Mesendoderm (in vitro differentiated cells): ENCODE measurements at regions not wholly inside any gene's neighbourhood (a gene's known extent, or its start where the extent isn't known, plus 50 kb on each side); places are given as distances from the start of the nearest gene placed in this dataset.

ENCODE experiments used
- DNase-seq: peaks from one replicate; pipeline ENCODE4 v3.0.0; 2013
- H2AK5ac ChIP-seq: 2 replicates; pipeline ENCODE4 v1.6.1; 2013; ENCODE audit warnings: low read length, inconsistent platforms
- H2BK120ac ChIP-seq: 2 replicates; pipeline ENCODE4 v1.6.1; 2013; ENCODE audit warnings: low read depth, mild to moderate bottlenecking, low read length, moderate library complexity, mixed read lengths
- H2BK15ac ChIP-seq: replicated peaks from 2 replicates; pipeline ENCODE4 v1.6.1; 2013; ENCODE audit warnings: low read depth, mild to moderate bottlenecking, moderate library complexity
- H2BK5ac ChIP-seq: 2 replicates; pipeline ENCODE4 v1.6.1; 2013; ENCODE audit warnings: low read length, inconsistent platforms
- H3K18ac ChIP-seq: 2 replicates; pipeline ENCODE4 v1.6.1; 2013; ENCODE audit warnings: mild to moderate bottlenecking, low read length, mixed read lengths
- H3K23ac ChIP-seq: one replicate; pipeline ENCODE4 v1.6.1; 2013; ENCODE audit warnings: low read length
- H3K27ac ChIP-seq: 2 replicates; pipeline ENCODE4 v1.5.1; 2013; ENCODE audit warnings: low read depth, mild to moderate bottlenecking, inconsistent platforms, low read length, moderate library complexity
- H3K27me3 ChIP-seq: 2 replicates; pipeline ENCODE4 v1.6.1; 2013; ENCODE audit warnings: low read length, control low read depth, mild to moderate bottlenecking, inconsistent platforms; ENCODE audit not compliant: insufficient read depth, poor library complexity
- H3K36me3 ChIP-seq: 2 replicates; pipeline ENCODE4 v1.6.1; 2013; ENCODE audit warnings: low read length, inconsistent platforms; ENCODE audit not compliant: control insufficient read depth, insufficient read depth
- H3K4ac ChIP-seq: one replicate; pipeline ENCODE4 v1.6.1; 2013; ENCODE audit warnings: low read depth, mild to moderate bottlenecking, low read length, moderate library complexity
- H3K4me1 ChIP-seq: 2 replicates; pipeline ENCODE4 v1.6.1; 2013; ENCODE audit warnings: low read depth, low read length, inconsistent platforms; ENCODE audit not compliant: control insufficient read depth
- H3K4me2 ChIP-seq: 2 replicates; pipeline ENCODE4 v1.6.1; 2013; ENCODE audit warnings: low read length
- H3K4me3 ChIP-seq: 2 replicates; pipeline ENCODE4 v1.5.1; 2013; ENCODE audit warnings: mild to moderate bottlenecking, low read length
- H3K56ac ChIP-seq: one replicate; pipeline ENCODE4 v1.6.1; 2013; ENCODE audit warnings: low read length
- H3K79me1 ChIP-seq: 2 replicates; pipeline ENCODE4 v1.6.1; 2013; ENCODE audit warnings: low read length, inconsistent platforms
- H3K79me2 ChIP-seq: 2 replicates; pipeline ENCODE4 v1.6.1; 2013; ENCODE audit warnings: mild to moderate bottlenecking, low read length; ENCODE audit not compliant: control insufficient read depth, insufficient read depth
- H3K9ac ChIP-seq: 2 replicates; pipeline ENCODE4 v1.6.1; 2013; ENCODE audit warnings: low read length, inconsistent platforms
- H4K5ac ChIP-seq: one replicate; pipeline ENCODE4 v1.6.1; 2013; ENCODE audit warnings: low read length
- H4K8ac ChIP-seq: one replicate; pipeline ENCODE4 v1.6.1; 2013; ENCODE audit warnings: low read depth, mild to moderate bottlenecking, control low read depth, low read length, moderate library complexity
- WGBS: extraction: QIAGEN DNeasy Blood & Tissue Kit; methylation state at CpG from one replicate; pipeline ENCODE4 v1.1.7; 2013; ENCODE audit warnings: low lambda C conversion rate, missing lambda C conversion rate; ENCODE audit not compliant: insufficient coverage; ENCODE audit errors: extremely low coverage; 5-methylcytosine and 5-hydroxymethylcytosine counted together

DNA sequence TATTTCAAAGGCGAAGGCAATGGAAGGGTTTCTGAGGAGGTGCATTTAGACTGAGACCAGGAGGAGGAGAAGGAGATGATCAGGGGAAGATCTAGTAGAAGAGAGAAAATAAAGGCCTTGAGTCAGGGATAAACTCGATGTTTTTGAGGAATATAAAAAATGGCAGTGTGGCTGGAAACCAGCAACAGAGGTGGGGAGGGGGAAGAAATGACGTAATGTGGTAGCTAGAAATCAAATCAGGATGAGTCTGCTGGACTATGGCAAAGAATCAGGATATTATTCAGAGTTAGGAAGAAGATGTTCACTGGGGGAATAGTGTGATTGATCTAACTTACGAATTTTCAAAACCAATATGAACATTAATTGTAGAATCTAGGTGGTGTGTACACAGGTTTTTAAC is 1673.9 kb upstream of the WWC1 start:
- no peak overlapping the region for H3K4me3 ChIP-seq
- H2BK5ac ChIP-seq: no peak overlapping the region
- no peaks in the 10 kb centered on the region for H3K27me3 ChIP-seq
- H3K4ac ChIP-seq: no peak overlapping the region
- WGBS: no CpG with 5 or more reads among the region's 4 CpGs
- no peak overlapping the region for H3K9ac ChIP-seq
- H2AK5ac ChIP-seq: no peak overlapping the region
- H4K5ac ChIP-seq: no peak overlapping the region
- no peak overlapping the region for H3K23ac ChIP-seq
- no peak overlapping the region for H2BK120ac ChIP-seq
- no peak overlapping the region for H2BK15ac ChIP-seq
- no peak overlapping the region for H3K4me2 ChIP-seq
- H3K4me1 ChIP-seq: no peaks in the 10 kb centered on the region
- no peak overlapping the region for H3K18ac ChIP-seq
- no peak overlapping the region for H3K56ac ChIP-seq
- H3K36me3 ChIP-seq: no peaks in the 10 kb centered on the region
- H3K27ac ChIP-seq: no peak overlapping the region
- DNase-seq: no peak
- no peak overlapping the region for H4K8ac ChIP-seq
- no peaks in the 10 kb centered on the region for H3K79me2 ChIP-seq
- H3K79me1 ChIP-seq: no peaks in the 10 kb centered on the region

DNA sequence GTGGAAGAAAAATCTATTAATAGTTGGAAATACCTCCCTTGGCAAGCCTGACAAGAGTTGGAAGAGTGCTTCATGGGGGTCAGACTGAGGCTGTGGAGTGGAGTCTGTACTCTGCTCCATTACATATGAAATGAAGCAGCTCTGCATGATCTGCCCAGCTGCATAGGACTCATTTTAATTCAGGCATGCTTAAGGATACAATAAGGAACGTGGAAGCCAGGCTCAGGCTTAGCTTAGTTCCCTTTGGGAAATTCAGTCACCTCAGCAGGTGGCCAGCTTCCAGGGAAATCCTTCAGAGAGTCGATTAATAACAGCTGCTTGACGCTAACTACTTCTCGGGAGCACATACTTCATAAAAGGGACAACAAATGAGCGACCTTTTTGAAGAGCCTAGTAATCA is 1672.9 kb upstream of the WWC1 start:
- H3K4me3 ChIP-seq: no peak overlapping the region
- H3K56ac ChIP-seq: no peak overlapping the region
- no peak overlapping the region for H2BK15ac ChIP-seq
- H2BK5ac ChIP-seq: no peak overlapping the region
- no peak overlapping the region for H3K4ac ChIP-seq
- no peak overlapping the region for H3K23ac ChIP-seq
- no peak overlapping the region for H2AK5ac ChIP-seq
- H3K79me1 ChIP-seq: no peaks in the 10 kb centered on the region
- no peak overlapping the region for H4K8ac ChIP-seq
- no peaks in the 10 kb centered on the region for H3K36me3 ChIP-seq
- H3K79me2 ChIP-seq: no peaks in the 10 kb centered on the region
- no peak overlapping the region for H3K9ac ChIP-seq
- no peak overlapping the region for H2BK120ac ChIP-seq
- H4K5ac ChIP-seq: no peak overlapping the region
- no peaks in the 10 kb centered on the region for H3K27me3 ChIP-seq
- no peak overlapping the region for H3K18ac ChIP-seq
- H3K4me1 ChIP-seq: no peaks in the 10 kb centered on the region
- no peak overlapping the region for H3K27ac ChIP-seq
- H3K4me2 ChIP-seq: no peak overlapping the region
- no CpG with 5 or more reads among the region's 5 CpGs for WGBS
- DNase-seq: peak; percentile 10

DNA sequence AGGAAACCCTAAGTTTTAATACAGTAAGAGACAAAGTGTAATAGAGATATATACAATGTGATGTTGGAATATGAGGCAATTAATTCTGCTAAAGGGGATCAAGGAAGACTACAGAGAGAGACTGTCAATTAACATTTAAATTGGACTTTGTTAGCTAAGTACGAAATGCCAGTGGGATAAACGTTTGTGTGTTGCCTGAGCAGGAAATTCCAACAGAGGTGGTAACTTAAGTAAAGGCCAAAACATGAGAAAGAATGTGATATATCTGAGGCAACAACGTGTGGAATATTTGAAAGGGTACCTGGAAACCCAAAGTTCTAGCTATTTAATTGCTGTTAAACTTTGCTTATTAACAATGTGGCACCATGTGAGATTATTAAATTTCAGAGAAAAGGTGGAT is 1666.9 kb upstream of the WWC1 start:
- Histone ChIP-seq H2BK120ac (no peak overlapping the region), H3K79me1 (no peaks in the 10 kb centered on the region), H3K79me2 (no peaks in the 10 kb centered on the region), H3K18ac (no peak overlapping the region), H2AK5ac (no peak overlapping the region), H3K4ac (no peak overlapping the region), H4K8ac (no peak overlapping the region), H3K27ac (peak overlapping the region; percentile 66), H3K23ac (no peak overlapping the region), H3K4me2 (no peak overlapping the region), H3K27me3 (no peaks in the 10 kb centered on the region), H3K4me3 (no peak overlapping the region), H3K36me3 (no peaks in the 10 kb centered on the region), H2BK15ac (no peak overlapping the region), H2BK5ac (peak overlapping the region; percentile 69), H3K9ac (no peak overlapping the region), H3K4me1 (peaks cover 2% of the 10 kb centered on the region), H4K5ac (no peak overlapping the region), H3K56ac (peak overlapping the region; percentile 17)
- DNase-seq: peak; percentile 87
- no CpG with 5 or more reads among the region's 3 CpGs for WGBS

DNA sequence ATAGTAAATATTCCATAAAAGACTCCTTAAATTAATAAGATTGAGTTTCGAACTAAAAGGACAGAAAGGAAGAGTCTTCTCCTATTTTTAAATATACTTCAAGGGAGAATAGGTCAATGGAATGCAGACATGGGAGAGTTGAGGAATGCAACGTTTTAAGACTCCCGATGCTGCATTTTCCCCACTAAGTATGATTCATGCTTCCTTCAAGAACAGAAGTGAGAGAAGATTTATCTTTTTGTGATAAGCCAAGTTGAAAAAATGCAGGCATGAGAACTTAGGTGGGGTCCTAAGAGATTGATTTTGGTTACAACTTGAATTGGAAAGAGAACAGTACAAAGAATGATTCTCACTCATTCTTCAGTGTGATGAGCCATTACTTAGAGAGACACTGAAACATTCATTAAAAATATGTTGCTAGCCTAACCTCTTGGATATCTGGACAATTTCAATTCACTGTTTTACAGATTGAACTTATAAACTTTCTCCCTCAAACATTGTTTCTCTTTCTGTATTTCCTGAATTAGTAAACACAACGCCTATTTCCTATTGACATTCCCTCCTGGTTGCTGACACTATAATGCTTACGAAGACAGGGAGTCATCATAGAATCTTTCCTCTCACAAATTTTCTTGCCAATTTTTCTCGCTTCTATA is 1666.1 kb upstream of the WWC1 start:
- Histone ChIP-seq H3K27me3 (no peaks in the 10 kb centered on the region), H3K9ac (no peak overlapping the region), H2BK120ac (no peak overlapping the region), H4K8ac (no peak overlapping the region), H3K27ac (peak overlapping the region; percentile 74), H2AK5ac (no peak overlapping the region), H3K18ac (no peak overlapping the region), H3K79me1 (no peaks in the 10 kb centered on the region), H4K5ac (no peak overlapping the region), H3K56ac (no peak overlapping the region), H2BK15ac (no peak overlapping the region), H3K4me2 (no peak overlapping the region), H3K4ac (no peak overlapping the region), H3K23ac (no peak overlapping the region), H3K79me2 (no peaks in the 10 kb centered on the region), H2BK5ac (no peak overlapping the region), H3K4me1 (peaks cover 2% of the 10 kb centered on the region), H3K36me3 (no peaks in the 10 kb centered on the region), H3K4me3 (no peak overlapping the region)
- WGBS: no CpG with 5 or more reads among the region's 6 CpGs
- DNase-seq: peak; percentile 89

DNA sequence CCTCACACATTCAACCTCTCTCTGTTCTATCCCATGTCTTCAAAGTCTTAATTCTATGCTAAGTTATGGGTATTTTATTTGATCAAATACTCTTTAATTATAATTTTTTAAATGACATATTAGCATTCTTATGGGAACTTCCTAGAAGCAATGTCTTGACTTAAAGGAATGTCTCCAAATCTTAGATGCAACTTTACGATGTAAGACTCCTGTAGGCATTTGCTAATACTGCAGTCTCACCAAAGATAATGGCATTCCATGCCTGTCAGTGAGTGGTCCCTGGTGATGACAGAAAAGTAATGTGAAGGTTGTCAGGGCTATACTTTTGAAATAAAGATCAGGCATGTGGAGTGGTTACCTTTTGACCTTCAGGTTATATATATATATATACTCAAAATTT is 1654.2 kb upstream of the WWC1 start:
- H3K36me3 ChIP-seq: no peaks in the 10 kb centered on the region
- WGBS: no CpG with 5 or more reads among the region's 1 CpG
- H3K18ac ChIP-seq: no peak overlapping the region
- H4K8ac ChIP-seq: no peak overlapping the region
- no peak overlapping the region for H4K5ac ChIP-seq
- no peak overlapping the region for H3K4ac ChIP-seq
- no peak overlapping the region for H3K4me2 ChIP-seq
- no peak overlapping the region for H3K9ac ChIP-seq
- H3K79me2 ChIP-seq: no peaks in the 10 kb centered on the region
- H2BK120ac ChIP-seq: no peak overlapping the region
- H3K56ac ChIP-seq: no peak overlapping the region
- no peaks in the 10 kb centered on the region for H3K79me1 ChIP-seq
- no peak overlapping the region for H3K23ac ChIP-seq
- H3K27ac ChIP-seq: no peak overlapping the region
- H2BK15ac ChIP-seq: no peak overlapping the region
- no peak overlapping the region for H3K4me3 ChIP-seq
- DNase-seq: peak; percentile 35
- no peak overlapping the region for H2BK5ac ChIP-seq
- no peaks in the 10 kb centered on the region for H3K27me3 ChIP-seq
- H3K4me1 ChIP-seq: no peaks in the 10 kb centered on the region
- no peak overlapping the region for H2AK5ac ChIP-seq

DNA sequence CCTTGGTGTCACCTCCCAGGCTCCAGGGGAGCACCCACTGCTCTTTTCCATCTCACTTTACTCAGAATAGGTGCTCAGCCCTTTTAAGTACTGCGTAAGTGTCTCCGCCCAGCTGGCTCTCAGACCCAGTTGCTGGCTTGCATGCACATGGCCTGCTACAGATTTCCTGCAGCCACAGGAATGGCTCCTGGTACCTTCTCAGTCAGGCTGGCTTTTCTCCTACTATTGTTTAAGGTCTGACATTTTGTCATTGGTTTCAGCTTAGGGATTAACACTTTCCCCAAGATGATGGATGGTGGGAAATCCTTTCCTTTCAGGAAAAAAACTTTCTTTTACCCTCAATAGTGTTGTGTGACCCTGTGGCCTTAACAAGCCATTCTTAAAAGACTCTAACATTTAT is 1652.3 kb upstream of the WWC1 start:
- no CpG with 5 or more reads among the region's 2 CpGs for WGBS
- Histone ChIP-seq H3K79me2 (no peaks in the 10 kb centered on the region), H4K5ac (no peak overlapping the region), H2BK15ac (no peak overlapping the region), H3K79me1 (no peaks in the 10 kb centered on the region), H3K36me3 (no peaks in the 10 kb centered on the region), H3K27ac (no peak overlapping the region), H2BK120ac (no peak overlapping the region), H2BK5ac (no peak overlapping the region), H3K4me3 (no peak overlapping the region), H3K4ac (no peak overlapping the region), H3K56ac (no peak overlapping the region), H3K4me1 (no peaks in the 10 kb centered on the region), H3K23ac (no peak overlapping the region), H3K27me3 (no peaks in the 10 kb centered on the region), H2AK5ac (no peak overlapping the region), H4K8ac (no peak overlapping the region), H3K4me2 (no peak overlapping the region), H3K18ac (no peak overlapping the region), H3K9ac (no peak overlapping the region)
- peak; percentile 23 for DNase-seq
